ENCODE measurements at regions not wholly inside any gene's neighbourhood (a gene's known extent, or its start where the extent isn't known, plus 50 kb on each side); places are given as distances from the start of the nearest gene placed in this dataset.
"Not testable (repeated sequence)": the region's sequence is repeated elsewhere in the genome, so short reads cannot be mapped to it uniquely, and the experiment has no call there.

- DNase-seq: peak; percentile 79
Measured at GRCh38 chr6:19892260-19892659, 55.1 kb downstream of the ID4 start.

- no peak for DNase-seq
Measured at GRCh38 chr6:19895866-19896692, 58.9 kb downstream of the ID4 start.

- DNase-seq: peak; percentile 65
Measured at GRCh38 chr6:19896693-19897010, 59.5 kb downstream of the ID4 start.

- no peak for DNase-seq
Measured at GRCh38 chr6:19898141-19898740, 61.1 kb downstream of the ID4 start.

- no peak for DNase-seq
Measured at GRCh38 chr6:19902201-19902600, 65.0 kb downstream of the ID4 start.

- DNase-seq: not testable (repeated sequence)
Measured at GRCh38 chr6:19904408-19904807, 67.2 kb downstream of the ID4 start.

GRCh38 chr6:19905584-19905983 lies 68.4 kb downstream of the ID4 start:
- no peak for DNase-seq

GRCh38 chr6:19906171-19906570 lies 69.0 kb downstream of the ID4 start:
- no peak for DNase-seq

- DNase-seq: no peak
Measured at GRCh38 chr6:19911223-19911622, 74.1 kb downstream of the ID4 start.

GRCh38 chr6:19918436-19918835 lies 81.3 kb downstream of the ID4 start:
- DNase-seq: no peak

- no peak for DNase-seq
Measured at GRCh38 chr6:19921786-19922185, 84.6 kb downstream of the ID4 start.

- DNase-seq: no peak
Measured at GRCh38 chr6:19925533-19925932, 88.4 kb downstream of the ID4 start.

- no peak for DNase-seq
Measured at GRCh38 chr6:19928461-19928860, 91.3 kb downstream of the ID4 start.

- DNase-seq: no peak
Measured at GRCh38 chr6:19929312-19929711, 92.1 kb downstream of the ID4 start.

GRCh38 chr6:19934996-19935591 lies 97.9 kb downstream of the ID4 start:
- DNase-seq: no peak

- not testable (repeated sequence) for DNase-seq
Measured at GRCh38 chr6:19939321-19939720, 102.2 kb downstream of the ID4 start.

GRCh38 chr6:19939926-19940325 lies 102.8 kb downstream of the ID4 start:
- DNase-seq: not testable (repeated sequence)

GRCh38 chr6:19943042-19943441 lies 105.9 kb downstream of the ID4 start:
- DNase-seq: no peak

- DNase-seq: no peak
Measured at GRCh38 chr6:19945843-19946358, 108.7 kb downstream of the ID4 start.

- DNase-seq: no peak
Measured at GRCh38 chr6:19949155-19949554, 112.0 kb downstream of the ID4 start.

- no peak for DNase-seq
Measured at GRCh38 chr6:19964115-19964514, 126.9 kb downstream of the ID4 start.

GRCh38 chr6:19968201-19968600 lies 131.0 kb downstream of the ID4 start:
- no peak for DNase-seq

GRCh38 chr6:19972221-19972620 lies 135.1 kb downstream of the ID4 start:
- DNase-seq: no peak

Measured in NCI-H2171 (cell line).